Left ventricle myocardium inferior (tissue), 1 donor: ENCODE measurements at regions not wholly inside any gene's neighbourhood (a gene's known extent, or its start where the extent isn't known, plus 50 kb on each side); places are given as distances from the start of the nearest gene placed in this dataset.

Experiments
- DNase-seq: peaks from one replicate; pipeline ENCODE4 v3.0.0-alpha.2; 2020
- H3K27ac ChIP-seq: fragments of 200-600 bp; replicated peaks from 2 replicates; pipeline ENCODE4 v1.8.0; 2021
- H3K27me3 ChIP-seq: fragments of 200-600 bp; 2 replicates; pipeline ENCODE4 v1.8.0; 2021; ENCODE audit warnings: low read depth
- H3K36me3 ChIP-seq: fragments of 200-600 bp; 2 replicates; pipeline ENCODE4 v1.8.0; 2021
- H3K4me1 ChIP-seq: fragments of 200-600 bp; 2 replicates; pipeline ENCODE4 v1.8.0; 2021
- H3K4me3 ChIP-seq: fragments of 200-600 bp; 2 replicates; pipeline ENCODE4 v1.8.0; 2021; ENCODE audit warnings: mild to moderate bottlenecking, moderate library complexity
- H3K9me3 ChIP-seq: fragments of 200-600 bp; replicated peaks from 2 replicates; pipeline ENCODE4 v1.8.0; 2021
- intact Hi-C: fragments of 100-400 bp; cut with micrococcal nuclease; formaldehyde crosslinking; loops from one replicate; pipeline ENCODE4 v1.11.0; 2022
- TF ChIP-seq, protein P1 (sequence below): fragments of 200-600 bp; IDR thresholded peaks from 2 replicates; pipeline ENCODE4 v1.8.0; 2021; ENCODE audit warnings: antibody characterized with exemption, mild to moderate bottlenecking, borderline replicate concordance
- donor health status: DM: no; HTN: yes; CAD: no; lungs with severe emphysema.

GRCh38 chr10:130243015-130243414, 106.8 kb downstream of the GLRX3 start:
- Histone ChIP-seq H3K27me3 (no peaks in the 10 kb centered on the region), H3K4me3 (no peak overlapping the region), H3K9me3 (peaks cover 31% of the 10 kb centered on the region), H3K27ac (no peak overlapping the region), H3K36me3 (no peaks in the 10 kb centered on the region), H3K4me1 (no peaks in the 10 kb centered on the region)
- intact Hi-C loops: no loop called here
- TF ChIP-seq, protein P1, sequence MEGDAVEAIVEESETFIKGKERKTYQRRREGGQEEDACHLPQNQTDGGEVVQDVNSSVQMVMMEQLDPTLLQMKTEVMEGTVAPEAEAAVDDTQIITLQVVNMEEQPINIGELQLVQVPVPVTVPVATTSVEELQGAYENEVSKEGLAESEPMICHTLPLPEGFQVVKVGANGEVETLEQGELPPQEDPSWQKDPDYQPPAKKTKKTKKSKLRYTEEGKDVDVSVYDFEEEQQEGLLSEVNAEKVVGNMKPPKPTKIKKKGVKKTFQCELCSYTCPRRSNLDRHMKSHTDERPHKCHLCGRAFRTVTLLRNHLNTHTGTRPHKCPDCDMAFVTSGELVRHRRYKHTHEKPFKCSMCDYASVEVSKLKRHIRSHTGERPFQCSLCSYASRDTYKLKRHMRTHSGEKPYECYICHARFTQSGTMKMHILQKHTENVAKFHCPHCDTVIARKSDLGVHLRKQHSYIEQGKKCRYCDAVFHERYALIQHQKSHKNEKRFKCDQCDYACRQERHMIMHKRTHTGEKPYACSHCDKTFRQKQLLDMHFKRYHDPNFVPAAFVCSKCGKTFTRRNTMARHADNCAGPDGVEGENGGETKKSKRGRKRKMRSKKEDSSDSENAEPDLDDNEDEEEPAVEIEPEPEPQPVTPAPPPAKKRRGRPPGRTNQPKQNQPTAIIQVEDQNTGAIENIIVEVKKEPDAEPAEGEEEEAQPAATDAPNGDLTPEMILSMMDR: no peak
- no peak for DNase-seq

DNA sequence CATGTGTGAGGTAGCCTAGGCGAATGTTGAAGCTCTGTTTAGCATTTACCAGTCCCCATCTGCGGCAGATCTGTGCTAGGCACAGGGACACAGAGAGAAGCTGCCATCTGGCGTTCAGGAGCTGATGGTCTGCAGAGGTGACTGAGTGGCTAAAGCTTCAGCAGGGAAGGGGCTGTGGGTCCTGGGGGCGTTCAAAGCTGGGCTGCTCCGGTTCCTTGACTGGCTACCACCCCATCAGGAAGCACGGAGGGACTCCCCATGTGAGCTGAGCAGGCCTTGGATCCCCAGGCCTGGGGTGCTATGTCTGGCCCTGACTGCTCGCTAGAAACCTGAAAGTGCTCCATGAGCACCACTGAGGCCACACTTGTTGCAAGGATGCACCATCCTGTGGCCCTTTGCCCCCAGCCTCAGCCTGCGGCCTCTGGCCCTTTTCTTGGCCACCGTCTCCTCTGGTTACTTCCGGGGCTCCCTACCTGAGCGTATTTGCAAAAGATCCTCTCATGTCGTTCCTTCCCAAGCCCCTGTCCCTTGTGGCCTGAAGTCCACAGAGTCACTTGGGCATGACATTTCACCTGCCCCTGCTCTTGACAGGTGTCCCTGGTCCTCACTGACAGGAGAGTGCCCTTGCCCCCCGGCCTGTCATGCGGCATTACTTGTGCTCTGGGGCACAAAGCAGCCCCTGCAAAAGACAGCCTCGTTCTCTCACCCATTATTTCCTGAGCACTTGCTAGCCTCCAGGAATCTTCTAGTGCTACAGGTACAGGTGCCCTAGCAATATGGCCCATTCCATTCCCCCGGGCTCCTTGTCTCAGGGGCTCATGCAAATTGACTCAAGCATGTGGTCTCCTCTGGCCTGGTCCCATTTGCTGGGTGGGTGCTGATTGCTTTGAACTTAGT, 108.1 kb downstream of the GLRX3 start:
- no peaks in the 10 kb centered on the region for H3K4me1 ChIP-seq
- DNase-seq: no peak
- TF ChIP-seq, protein P1: no peak
- H3K36me3 ChIP-seq: no peaks in the 10 kb centered on the region
- H3K27me3 ChIP-seq: no peaks in the 10 kb centered on the region
- H3K27ac ChIP-seq: no peak overlapping the region
- no peak overlapping the region for H3K4me3 ChIP-seq
- intact Hi-C loops: no loop called here
- H3K9me3 ChIP-seq: peaks cover 20% of the 10 kb centered on the region

DNA sequence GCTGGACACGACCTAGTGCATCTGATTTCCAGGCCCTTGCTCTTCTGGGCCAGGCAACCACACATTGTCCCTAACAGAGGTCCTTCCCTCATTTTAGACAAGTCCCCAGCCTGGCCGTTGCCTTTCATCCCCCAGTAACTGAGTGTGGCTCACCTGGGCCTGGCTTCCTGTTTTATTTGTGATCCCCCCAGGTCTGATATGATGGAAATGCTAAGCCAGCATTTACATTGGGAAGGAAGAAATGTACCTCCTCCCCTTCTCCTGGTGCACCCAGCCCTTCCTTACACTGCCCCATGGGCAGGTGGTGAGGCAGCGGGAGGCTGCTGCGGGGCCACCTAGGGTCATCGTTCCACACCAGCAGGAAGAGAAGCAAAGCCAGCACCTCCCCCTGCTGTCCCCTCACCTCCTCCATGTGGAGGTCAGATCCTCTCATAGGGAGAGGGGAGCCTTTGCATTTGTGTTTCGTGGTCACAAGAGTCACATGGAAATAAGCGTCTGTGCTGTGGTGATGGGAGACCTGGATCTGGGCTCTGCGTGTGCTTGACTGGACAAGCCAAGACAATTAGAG, 108.8 kb downstream of the GLRX3 start:
- no peak for DNase-seq
- intact Hi-C loops: no loop called here
- Histone ChIP-seq H3K4me3 (no peak overlapping the region), H3K36me3 (no peaks in the 10 kb centered on the region), H3K27me3 (no peaks in the 10 kb centered on the region), H3K9me3 (peaks cover 22% of the 10 kb centered on the region), H3K4me1 (no peaks in the 10 kb centered on the region), H3K27ac (no peak overlapping the region)
- TF ChIP-seq, protein P1: no peak

- Histone ChIP-seq H3K4me3 (no peak overlapping the region), H3K36me3 (no peaks in the 10 kb centered on the region), H3K4me1 (no peaks in the 10 kb centered on the region), H3K27ac (no peak overlapping the region), H3K27me3 (no peaks in the 10 kb centered on the region), H3K9me3 (peaks cover 11% of the 10 kb centered on the region)
- TF ChIP-seq, protein P1: no peak
- intact Hi-C loops: no loop called here
- DNase-seq: no peak
Measured at GRCh38 chr10:130246113-130246512, 109.9 kb downstream of the GLRX3 start.

GRCh38 chr10:130250127-130250526, 113.9 kb downstream of the GLRX3 start:
- Histone ChIP-seq H3K9me3 (peaks cover 4% of the 10 kb centered on the region), H3K4me1 (no peaks in the 10 kb centered on the region), H3K27ac (no peak overlapping the region), H3K4me3 (no peak overlapping the region), H3K27me3 (no peaks in the 10 kb centered on the region), H3K36me3 (no peaks in the 10 kb centered on the region)
- intact Hi-C loops: no loop called here
- TF ChIP-seq, protein P1: no peak
- DNase-seq: no peak
